HL-60 (cell line): ENCODE measurements at regions not wholly inside any gene's neighbourhood (a gene's known extent, or its start where the extent isn't known, plus 50 kb on each side); places are given as distances from the start of the nearest gene placed in this dataset.

Experiments
- GABPA ChIP-seq: IDR thresholded peaks from 2 replicates; pipeline ENCODE4 v1.6.1; 2012; ENCODE audit warnings: low read depth
- POLR2AphosphoS5 ChIP-seq: IDR thresholded peaks from 2 replicates; pipeline ENCODE4 v1.6.1; 2012; ENCODE audit warnings: low read depth
- SPI1 ChIP-seq: IDR thresholded peaks from 2 replicates; pipeline ENCODE4 v1.6.1; 2012; ENCODE audit warnings: low read depth, mild to moderate bottlenecking, borderline replicate concordance
- TF ChIP-seq, protein P1 (sequence below): IDR thresholded peaks from one replicate; pipeline ENCODE4 v1.5.1; 2011; ENCODE audit warnings: low read length, control low read depth, inconsistent platforms; ENCODE audit not compliant: insufficient read depth
- TF ChIP-seq, protein P2 (sequence below): IDR thresholded peaks from 2 replicates; pipeline ENCODE4 v1.6.1; 2012; ENCODE audit warnings: low read depth; ENCODE audit not compliant: insufficient replicate concordance

DNA sequence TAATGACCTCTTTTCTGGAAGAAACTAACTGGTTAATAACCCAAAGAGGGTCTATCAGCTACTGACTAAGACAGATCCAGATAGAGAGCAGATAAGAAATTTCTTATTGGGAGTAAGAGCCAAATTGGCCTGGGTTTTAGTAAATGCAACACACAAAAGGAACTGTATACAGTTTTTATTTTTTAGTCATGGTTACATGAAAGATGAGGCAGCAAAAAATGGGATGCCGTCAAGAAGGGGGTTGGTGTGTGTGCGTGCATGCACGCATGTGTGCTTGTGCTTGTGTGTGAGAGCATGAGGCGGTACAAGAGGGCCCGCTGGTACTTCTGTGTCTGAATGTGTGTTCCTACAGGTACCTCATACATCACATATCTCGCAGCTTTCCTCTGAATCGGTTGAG lies 466.2 kb upstream of the HNRNPA3 start:
- TF ChIP-seq POLR2AphosphoS5: no peak
- TF ChIP-seq, protein P1, sequence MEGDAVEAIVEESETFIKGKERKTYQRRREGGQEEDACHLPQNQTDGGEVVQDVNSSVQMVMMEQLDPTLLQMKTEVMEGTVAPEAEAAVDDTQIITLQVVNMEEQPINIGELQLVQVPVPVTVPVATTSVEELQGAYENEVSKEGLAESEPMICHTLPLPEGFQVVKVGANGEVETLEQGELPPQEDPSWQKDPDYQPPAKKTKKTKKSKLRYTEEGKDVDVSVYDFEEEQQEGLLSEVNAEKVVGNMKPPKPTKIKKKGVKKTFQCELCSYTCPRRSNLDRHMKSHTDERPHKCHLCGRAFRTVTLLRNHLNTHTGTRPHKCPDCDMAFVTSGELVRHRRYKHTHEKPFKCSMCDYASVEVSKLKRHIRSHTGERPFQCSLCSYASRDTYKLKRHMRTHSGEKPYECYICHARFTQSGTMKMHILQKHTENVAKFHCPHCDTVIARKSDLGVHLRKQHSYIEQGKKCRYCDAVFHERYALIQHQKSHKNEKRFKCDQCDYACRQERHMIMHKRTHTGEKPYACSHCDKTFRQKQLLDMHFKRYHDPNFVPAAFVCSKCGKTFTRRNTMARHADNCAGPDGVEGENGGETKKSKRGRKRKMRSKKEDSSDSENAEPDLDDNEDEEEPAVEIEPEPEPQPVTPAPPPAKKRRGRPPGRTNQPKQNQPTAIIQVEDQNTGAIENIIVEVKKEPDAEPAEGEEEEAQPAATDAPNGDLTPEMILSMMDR: no peak
- TF ChIP-seq, protein P2, sequence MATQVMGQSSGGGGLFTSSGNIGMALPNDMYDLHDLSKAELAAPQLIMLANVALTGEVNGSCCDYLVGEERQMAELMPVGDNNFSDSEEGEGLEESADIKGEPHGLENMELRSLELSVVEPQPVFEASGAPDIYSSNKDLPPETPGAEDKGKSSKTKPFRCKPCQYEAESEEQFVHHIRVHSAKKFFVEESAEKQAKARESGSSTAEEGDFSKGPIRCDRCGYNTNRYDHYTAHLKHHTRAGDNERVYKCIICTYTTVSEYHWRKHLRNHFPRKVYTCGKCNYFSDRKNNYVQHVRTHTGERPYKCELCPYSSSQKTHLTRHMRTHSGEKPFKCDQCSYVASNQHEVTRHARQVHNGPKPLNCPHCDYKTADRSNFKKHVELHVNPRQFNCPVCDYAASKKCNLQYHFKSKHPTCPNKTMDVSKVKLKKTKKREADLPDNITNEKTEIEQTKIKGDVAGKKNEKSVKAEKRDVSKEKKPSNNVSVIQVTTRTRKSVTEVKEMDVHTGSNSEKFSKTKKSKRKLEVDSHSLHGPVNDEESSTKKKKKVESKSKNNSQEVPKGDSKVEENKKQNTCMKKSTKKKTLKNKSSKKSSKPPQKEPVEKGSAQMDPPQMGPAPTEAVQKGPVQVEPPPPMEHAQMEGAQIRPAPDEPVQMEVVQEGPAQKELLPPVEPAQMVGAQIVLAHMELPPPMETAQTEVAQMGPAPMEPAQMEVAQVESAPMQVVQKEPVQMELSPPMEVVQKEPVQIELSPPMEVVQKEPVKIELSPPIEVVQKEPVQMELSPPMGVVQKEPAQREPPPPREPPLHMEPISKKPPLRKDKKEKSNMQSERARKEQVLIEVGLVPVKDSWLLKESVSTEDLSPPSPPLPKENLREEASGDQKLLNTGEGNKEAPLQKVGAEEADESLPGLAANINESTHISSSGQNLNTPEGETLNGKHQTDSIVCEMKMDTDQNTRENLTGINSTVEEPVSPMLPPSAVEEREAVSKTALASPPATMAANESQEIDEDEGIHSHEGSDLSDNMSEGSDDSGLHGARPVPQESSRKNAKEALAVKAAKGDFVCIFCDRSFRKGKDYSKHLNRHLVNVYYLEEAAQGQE: no peak
- no peak for TF ChIP-seq SPI1
- no peak for TF ChIP-seq GABPA
